HG03025 (cell line): ENCODE measurements at regions not wholly inside any gene's neighbourhood (a gene's known extent, or its start where the extent isn't known, plus 50 kb on each side); places are given as distances from the start of the nearest gene placed in this dataset.

Experiments used
- ATAC-seq: cut with Tn5 transposase; IDR thresholded peaks from one replicate; pipeline ENCODE4 v1.9.1; 2021; ENCODE audit warnings: mild to moderate bottlenecking, moderate library complexity; ENCODE audit not compliant: unreplicated experiment, low FRiP score

DNA sequence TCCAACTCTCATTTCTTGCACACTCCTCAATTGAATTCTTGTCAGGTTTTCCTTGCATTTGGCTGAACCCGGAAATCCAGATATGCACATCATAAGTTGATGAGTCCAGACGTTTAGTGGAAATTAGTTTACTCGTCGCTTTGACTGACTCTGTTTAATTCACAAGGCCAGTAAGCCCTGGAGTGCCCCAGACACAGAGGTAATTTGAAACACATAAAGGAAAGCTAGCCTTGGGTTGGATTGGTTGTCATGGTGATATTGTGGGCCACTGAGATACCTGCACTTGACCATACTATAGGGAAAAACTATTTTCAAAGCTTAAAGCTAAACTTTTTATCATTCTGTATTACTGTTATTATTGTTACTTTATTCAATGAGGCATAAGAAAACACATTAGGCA is 178.3 kb upstream of the CA10 start:
- ATAC-seq: no peak

DNA sequence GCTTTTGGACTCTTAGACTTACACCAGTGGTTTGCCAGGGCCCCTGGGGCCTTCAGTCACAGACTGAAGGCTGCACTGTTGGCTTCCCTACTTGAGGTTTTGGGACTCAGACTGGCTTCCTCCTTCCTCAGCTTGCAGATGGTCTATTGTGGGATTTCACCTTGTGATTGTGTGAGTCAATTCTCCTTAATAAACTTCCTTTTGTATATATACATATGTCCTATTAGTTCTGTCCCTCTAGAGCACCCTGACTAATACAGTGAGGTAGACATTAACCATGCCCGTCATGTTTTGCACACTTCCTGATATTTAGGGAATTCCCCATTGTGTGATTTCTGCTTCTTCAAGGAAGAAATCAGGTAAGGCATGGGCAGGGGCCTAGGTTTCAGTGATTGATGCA is 147.8 kb upstream of the CA10 start:
- ATAC-seq: no peak

DNA sequence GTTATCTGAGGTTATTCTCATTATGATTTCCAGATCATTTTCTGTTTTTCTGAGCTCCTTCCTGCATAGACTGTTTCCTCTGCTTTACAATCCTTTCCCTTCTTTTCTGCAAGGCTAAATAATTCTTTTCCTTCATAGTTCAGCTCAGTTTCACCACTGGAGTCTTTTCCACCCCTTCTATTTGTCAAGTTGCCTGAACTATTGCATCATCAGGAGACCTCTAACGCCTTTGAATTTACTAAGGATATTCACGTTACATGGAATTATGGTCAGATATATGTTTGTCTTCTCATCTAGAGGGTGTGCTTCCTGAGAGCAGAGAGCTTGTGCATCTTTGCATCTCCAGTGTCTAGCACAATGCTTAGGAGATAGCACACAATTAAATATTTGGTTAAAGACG is 140.4 kb upstream of the CA10 start:
- ATAC-seq: no peak

DNA sequence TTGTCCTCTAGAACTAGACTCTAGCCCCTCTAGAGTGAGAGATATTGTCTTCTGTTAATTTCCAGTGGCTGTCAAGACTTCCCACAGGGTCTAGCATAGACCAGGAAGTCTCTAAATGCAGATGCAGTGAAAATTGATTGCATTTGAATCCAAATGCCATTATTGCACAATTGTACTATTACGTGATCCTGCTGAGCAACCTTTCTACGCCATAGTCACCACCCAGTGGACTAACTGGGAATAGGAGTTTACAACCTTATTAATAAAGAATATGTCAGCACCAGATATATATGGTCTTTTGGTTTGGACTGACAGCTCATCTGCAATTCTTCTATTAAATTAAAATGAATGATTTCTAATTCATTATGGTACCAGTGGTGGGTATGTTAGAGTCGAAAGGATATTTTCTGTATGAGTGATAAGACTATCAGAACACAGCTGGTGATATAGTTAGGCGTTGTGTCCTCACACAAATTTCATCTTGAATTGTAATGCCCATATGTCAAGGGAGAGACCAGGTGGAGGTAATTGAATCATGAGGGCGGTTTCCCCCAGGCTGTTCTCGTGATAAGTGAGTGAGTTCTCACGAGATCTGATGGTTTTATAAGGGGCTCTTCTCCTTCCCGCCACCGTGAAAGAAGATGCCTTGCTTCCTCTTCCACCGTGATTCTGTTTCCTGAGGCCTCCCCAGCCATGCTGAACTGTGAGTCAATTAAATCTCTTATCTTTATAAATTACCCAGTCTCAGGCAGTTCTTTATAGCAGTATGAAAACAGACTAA is 138.9 kb upstream of the CA10 start:
- ATAC-seq: no peak

DNA sequence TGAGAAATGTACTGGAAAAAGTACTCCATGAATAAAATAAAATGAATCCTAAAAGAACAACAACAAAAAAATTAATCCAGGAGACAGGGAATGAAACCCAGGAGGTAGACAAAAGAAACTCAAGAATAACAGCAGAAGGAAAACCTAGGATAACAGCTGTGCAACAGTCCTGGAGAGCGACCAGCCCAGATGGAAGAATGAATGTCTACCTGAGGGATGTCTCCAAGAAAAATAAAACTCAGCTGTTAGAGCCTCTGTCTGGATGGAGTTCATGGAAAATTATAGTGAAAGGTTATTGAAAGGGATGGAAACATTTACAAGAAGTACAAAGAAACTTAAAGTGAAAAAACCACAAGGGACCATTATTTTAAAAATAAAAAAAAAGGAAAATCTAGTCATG is 135.8 kb upstream of the CA10 start:
- ATAC-seq: no peak

DNA sequence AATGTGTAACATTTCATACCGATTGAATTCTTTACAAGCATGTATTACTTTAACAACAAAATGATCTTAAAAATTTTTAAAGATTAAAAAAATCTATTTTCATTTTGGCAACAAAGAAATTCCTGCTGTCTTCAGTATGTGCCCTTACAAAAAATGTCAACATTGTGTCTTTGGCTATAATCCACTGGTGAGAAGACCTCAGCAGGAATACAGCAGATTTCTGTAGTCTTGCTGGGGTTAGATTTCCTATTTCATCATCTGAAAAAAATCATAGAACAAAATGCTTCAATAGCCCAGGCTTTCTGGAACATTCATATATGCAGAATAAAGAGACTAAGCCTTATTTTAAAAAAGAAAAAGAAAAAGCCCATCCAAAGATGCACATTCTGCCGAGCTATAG is 129.1 kb upstream of the CA10 start:
- no peak for ATAC-seq

DNA sequence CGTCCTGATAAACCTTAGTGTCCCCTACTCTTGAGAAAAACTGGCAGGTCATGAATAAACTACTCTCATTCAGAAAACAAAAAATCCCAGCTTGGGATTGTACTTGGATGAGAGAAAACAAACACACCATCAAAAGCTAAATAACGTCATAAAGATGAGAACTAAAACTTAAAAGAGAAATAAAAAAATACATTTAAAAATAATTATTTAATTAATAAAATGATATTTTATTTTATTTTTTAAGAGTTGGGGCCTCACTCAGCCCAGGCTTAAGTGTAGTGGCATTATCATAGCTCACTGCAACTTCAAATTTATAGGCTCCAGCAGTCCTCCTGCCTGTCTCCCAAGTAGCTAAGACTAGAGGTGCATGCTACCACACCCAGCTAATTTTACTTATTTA is 125.4 kb upstream of the CA10 start:
- no peak for ATAC-seq

DNA sequence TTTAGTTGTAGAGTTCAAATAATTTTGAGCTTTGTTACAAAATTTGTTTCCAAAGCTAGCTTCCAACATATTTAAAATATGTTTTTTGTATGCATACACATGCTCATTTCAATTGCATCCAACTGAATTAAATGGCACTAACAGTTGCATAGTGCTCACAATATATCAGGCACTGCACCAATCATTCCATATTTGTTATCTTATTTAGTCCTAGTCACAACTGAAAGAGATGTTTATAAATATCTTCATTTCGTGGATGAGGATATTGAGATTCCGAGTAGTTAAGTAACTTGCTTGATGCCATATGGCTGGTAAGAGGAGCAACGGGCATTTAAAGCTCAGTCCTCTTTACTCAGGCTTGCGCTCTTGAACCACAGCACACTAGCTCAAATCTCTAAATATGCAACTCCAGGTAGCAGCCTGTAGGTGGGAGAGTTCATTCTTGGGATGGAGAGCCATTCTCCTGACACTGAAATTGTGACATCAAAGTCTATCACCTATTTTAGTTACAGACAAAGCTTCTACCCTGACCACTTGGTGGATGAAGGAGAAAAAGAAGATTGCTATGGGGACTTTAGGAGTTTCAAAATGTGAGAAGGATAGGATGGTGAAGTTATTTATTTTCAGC is 118.0 kb upstream of the CA10 start:
- ATAC-seq: no peak

DNA sequence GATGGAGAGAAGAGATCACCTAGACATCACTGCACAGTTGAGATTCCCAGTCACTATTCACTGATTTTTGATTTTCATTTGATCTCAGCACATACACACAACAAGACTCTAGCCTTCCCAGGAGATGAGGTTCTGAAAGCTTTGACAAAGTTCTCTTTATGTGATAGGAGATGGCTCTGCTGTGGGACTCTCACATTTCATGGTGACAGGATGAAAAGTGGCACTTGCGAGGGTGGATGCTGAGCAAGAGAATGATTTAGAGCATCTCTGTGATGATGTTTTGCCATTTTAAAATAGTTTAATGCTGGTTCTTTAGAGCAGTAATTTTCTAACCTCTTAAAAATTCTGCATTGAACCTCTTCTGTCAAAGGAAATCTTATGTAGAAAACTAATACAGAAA is 113.3 kb upstream of the CA10 start:
- ATAC-seq: no peak

DNA sequence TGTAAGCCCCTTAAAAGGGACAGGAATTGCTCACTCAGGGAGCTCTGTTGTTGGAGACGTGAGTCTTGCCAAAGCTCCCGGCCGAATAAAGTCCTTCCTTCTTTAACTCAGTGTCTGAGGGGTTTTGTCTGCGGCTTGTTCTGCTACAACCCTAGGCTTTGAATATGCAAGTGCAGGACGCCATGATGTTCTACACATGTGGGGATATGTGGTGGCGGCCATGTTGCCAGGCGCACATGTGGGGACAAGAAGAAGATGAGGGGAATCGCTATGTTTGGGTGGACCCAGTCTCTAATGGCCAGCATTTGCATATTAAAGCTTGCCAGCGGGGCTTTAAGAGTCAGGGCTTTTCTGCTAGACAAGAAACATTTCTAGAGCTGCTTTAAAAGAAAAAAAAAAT is 96.8 kb upstream of the CA10 start:
- no peak for ATAC-seq

DNA sequence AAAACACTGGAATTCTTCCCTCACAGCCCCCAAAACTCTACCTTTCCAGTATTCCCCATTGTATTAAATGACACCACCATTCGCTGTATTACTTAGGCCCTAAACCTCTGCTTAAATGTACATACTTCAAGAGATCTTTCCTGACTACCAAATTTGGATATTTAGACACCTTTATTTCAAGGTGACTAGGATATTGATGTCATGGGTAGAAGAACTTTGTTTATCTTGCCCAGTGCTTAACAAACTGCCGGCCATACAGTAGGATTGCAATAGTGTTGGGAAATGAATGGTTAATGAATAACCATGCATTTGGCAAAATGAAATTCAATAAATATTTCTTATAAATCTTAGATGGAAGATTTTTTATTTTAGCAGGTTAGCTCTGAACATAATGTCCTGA is 86.2 kb upstream of the CA10 start:
- ATAC-seq: no peak

DNA sequence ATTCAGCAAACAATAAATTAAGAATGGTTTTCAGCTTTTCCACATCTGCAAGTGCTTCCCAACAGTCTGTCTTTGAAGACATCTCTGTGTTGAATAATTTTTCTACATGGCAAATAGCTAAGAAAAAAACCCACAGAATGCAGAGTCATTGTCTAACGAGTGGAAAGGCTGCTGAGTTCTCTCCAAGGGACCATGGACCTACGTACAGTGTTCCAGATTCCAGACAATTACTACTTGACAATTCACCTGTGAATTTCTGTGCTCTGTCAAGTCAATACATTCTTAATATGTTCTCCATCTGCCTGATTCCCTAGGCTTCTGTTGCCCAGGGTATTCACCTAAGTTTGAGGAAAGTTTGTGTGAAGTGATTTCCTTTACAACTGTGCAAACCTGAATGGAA is 83.8 kb upstream of the CA10 start:
- no peak for ATAC-seq

DNA sequence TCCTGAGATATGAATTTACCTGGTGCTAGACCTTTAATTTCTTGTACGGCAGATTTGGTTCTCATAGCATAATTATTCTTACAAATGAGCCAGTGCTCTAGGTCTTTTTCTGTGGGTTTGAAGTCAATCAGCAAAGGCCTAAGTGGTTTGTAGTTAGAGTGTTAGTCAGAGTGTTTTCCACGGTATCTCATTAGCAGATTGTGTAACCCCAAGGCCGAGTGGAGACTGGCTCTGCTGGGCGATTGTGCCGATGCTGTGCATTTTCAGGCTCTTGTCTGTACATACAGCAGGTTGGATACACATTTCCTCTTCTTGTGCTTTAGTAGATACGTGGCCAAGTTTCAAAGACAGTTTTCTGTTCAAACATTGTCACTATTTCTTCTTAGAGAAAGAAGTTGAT is 78.6 kb upstream of the CA10 start:
- no peak for ATAC-seq

DNA sequence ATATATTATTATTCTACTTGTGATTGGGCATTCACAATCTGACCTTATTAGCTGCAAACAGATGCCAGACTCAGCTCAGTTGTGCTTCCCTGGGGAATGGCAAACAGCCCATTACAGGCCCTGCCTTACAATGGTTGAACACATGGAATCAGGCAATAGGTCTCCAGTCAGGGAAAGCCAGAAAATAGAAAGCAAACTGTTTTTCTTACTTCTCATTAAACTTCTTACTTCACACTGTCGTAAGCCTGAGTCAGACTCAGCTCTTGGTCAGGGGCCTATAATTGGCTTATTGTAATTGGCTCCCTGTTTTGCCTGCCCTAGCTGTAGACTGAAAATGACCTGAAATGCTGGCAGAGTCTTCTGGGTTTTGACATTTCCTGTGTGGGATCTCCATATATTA is 77.0 kb upstream of the CA10 start:
- ATAC-seq: no peak

DNA sequence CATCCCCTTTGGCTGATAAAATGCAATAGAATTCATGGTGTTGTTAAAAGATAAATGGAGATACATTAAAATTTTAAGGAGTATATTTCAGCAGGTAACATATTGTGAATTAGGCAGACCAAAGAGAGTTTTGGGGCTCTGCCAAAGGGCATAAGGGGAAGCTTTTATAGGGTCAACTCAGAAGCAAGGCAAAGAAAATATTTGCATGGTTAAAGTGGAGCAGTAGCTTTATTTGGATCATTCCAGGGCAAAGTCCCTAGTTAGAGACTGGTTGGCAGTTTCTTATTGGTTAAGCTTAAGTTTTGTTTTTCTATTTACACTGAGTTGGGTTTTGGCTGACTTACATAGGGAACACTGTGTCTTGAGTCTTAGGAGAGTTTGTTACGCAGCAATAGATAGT is 75.1 kb upstream of the CA10 start:
- ATAC-seq: no peak

DNA sequence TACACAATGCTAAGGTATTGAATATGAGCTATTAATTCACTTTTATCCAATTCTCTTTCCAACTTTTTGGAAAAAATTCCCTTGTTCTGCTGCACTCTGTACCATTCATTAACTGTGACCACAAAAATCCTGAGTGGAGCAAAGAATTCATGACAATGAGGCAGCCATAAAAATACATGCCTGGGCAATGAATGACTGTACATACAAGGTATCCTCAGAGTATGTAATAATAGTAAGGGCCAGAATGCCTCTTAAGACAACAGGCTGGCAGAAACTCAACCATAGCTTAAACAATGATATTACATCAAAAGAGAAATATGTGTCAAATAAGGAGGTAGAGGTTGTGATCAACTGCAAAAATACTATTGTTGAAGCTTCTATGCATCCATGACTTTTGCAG is 74.7 kb upstream of the CA10 start:
- no peak for ATAC-seq

DNA sequence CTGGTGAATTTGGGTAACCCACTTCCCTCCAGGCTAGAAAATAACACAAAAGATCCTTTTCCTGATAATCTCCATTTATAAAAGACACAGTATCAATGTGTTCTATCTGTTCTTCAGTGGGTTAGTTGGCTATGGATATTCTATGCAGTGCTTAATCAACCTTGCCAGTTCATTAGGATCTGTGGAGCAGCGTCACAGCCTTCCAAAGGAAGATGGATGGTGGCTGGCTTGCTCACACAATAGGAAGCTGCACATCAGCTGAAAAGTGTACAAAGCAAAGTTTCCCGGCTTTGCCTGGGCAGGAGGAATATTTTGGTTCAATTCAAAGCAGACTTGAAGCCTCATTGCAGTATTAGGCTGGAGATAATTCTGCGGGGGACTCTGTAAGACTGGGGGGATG is 70.3 kb upstream of the CA10 start:
- ATAC-seq: no peak

DNA sequence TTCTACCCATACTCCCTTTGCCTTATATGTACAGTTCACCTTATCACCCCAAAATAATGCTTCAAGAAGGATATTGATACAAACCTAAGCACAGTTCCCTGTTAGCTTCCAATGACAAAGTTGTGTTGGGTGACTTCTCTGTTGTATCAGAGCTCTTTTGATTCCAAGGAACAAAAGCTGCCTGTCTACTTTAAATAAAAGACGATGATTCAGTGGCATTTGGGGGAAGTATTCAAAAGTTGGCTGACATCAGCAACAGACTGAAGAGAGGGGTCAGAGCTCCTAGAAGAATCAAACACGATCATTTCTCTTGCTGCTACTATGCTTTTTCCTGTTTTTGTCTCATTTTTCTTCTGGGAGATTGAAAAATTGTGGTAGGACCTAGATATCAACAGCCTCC is 69.4 kb upstream of the CA10 start:
- ATAC-seq: no peak

DNA sequence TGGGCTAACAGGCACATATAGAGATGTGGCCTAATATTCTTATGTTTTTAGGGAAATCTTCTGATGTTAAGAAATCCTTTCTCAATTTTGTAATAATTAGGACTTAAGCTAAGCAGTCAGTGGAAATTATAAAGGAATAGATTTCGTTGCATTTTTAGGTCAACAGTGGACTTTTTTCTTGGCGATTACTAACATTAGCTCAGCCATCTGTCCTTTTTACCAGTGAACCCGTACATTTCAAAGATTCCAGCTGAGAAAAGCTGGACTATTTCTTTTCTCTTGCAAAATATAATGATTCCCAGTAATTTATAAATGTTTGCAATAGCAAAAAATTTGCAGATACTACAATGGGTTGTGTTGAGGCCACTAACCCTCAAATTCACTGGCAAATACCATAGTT is 54.9 kb upstream of the CA10 start:
- ATAC-seq: no peak

DNA sequence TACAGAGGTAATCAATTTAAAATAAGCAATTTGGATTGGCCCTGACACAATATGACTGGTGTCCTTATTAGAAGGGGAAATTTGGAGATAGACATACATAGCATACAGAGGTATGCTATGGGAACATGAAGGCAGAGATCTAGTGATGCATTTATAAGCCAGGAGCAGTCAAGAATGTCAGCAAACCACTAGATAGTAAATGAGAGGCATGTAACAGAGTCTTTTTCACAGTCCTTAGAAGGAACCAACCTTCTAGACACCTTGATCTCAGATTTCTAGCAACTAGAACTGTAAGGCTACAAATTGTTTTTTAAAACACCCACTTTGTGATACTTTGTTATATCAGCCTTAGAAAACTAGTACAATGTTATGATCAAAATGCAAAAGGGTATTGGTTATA is 54.3 kb upstream of the CA10 start:
- no peak for ATAC-seq

DNA sequence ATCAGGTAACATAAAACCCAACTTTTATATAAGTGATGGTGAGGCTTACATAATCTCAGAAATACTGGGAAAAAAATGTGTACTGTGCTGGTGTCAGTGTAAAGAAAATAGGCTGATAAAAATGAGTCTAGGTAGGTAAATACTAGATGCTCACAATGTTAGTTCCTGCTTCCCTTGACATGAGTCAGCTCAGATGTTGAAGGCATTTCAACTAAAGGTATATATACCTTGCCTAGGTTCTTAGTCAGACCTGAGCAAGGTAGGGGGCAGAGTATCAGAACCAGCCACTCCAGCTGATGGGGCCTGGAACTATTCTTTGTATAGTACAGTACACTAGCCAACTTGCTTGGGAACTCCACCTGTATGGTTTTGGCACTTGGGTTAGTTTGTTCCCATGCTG is 51.0 kb upstream of the CA10 start:
- no peak for ATAC-seq
